OCI-LY3 (cell line): ENCODE measurements at regions not wholly inside any gene's neighbourhood (a gene's known extent, or its start where the extent isn't known, plus 50 kb on each side); places are given as distances from the start of the nearest gene placed in this dataset.
"Not testable (repeated sequence)": the region's sequence is repeated elsewhere in the genome, so short reads cannot be mapped to it uniquely, and the experiment has no call there.

ENCODE experiments used
- H2AFZ ChIP-seq: fragments of 200-600, 300-600 bp; shearing (Covaris generic); 2 replicates; pipeline ENCODE4 v1.6.0; 2014; ENCODE audit warnings: antibody characterized with exemption, low read depth, low read length
- H3K27ac ChIP-seq: fragments of 200-600, 300-600 bp; sonication (generic); 2 replicates; pipeline ENCODE4 v1.5.1; 2014; ENCODE audit warnings: mild to moderate bottlenecking, low read length, moderate library complexity, mixed read lengths
- H3K27me3 ChIP-seq: fragments of 200-600, 300-600 bp; sonication (generic); 2 replicates; pipeline ENCODE4 v1.6.1; 2014; ENCODE audit warnings: low read depth, low read length, mixed read lengths
- H3K36me3 ChIP-seq: fragments of 200-600, 300-600 bp; sonication (generic); replicated peaks from 2 replicates; pipeline ENCODE3; 2014; ENCODE audit warnings: low read depth, low read length, mixed read lengths
- H3K4me1 ChIP-seq: fragments of 300-600, 200-600 bp; sonication (generic); 2 replicates; pipeline ENCODE4 v1.6.1; 2014; ENCODE audit warnings: low read length, mixed read lengths
- H3K4me2 ChIP-seq: fragments of 200-600, 300-600 bp; sonication (generic); 2 replicates; pipeline ENCODE4 v1.6.1; 2014; ENCODE audit warnings: low read length, mixed read lengths
- H3K4me3 ChIP-seq: fragments of 300-600, 200-600 bp; sonication (generic); 2 replicates; pipeline ENCODE4 v1.5.1; 2014; ENCODE audit warnings: antibody characterized with exemption, mild to moderate bottlenecking, low read length, moderate library complexity
- H3K79me2 ChIP-seq: fragments of 300-600, 200-600 bp; shearing (Covaris generic); 2 replicates; pipeline ENCODE4 v1.6.1; 2014; ENCODE audit warnings: mild to moderate bottlenecking, low read length, mixed read lengths
- H3K9ac ChIP-seq: fragments of 300-600, 200-600 bp; shearing (Covaris generic); 2 replicates; pipeline ENCODE4 v1.6.0; 2014; ENCODE audit warnings: mild to moderate bottlenecking, low read length, moderate library complexity
- H3K9me3 ChIP-seq: fragments of 200-600, 300-600 bp; shearing (Covaris generic); 2 replicates; pipeline ENCODE4 v1.6.1; 2014; ENCODE audit warnings: low read length, mixed read lengths; ENCODE audit not compliant: insufficient read depth
- H4K20me1 ChIP-seq: fragments of 200-600, 300-600 bp; sonication (generic); 2 replicates; pipeline ENCODE4 v1.6.1; 2016; ENCODE audit warnings: low read length, mixed read lengths; ENCODE audit not compliant: insufficient read depth
- EZH2phosphoT487 ChIP-seq: fragments of 200-600 bp; shearing (Covaris generic); IDR thresholded peaks from 2 replicates; pipeline ENCODE4 v1.6.1; 2018; ENCODE audit warnings: antibody characterized with exemption, mixed run types, low read depth
- TF ChIP-seq, protein P1 (sequence below): fragments of 200-600, 300-600 bp; sonication (generic); IDR thresholded peaks from 2 replicates; pipeline ENCODE4 v1.5.1; 2014; ENCODE audit warnings: antibody characterized with exemption, low read length, low read depth

DNA sequence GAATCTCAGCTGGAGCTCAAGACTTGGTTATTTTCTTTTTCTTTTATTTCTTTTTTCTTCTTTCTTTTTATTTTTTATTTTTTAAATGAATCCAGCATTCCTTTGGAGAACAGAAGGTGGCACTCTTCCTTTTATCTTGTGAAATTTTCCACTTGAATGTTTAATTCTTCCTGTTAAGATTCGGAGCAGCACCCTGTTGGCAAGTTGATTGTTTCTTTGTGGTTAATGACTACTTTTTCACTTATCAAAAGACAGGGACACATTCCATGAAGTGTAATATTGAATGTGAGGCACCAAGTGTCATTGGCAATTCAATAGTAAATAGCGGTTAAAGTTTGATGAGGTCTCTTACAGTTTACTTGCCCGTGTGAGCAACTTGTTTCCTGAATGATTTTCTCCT is 240.5 kb upstream of the CHD1 start:
- Histone ChIP-seq H3K9ac (no peak overlapping the region), H4K20me1 (no peaks in the 10 kb centered on the region), H3K79me2 (no peaks in the 10 kb centered on the region), H3K4me1 (no peaks in the 10 kb centered on the region), H2AFZ (no peak overlapping the region), H3K9me3 (no peaks in the 10 kb centered on the region), H3K4me3 (no peak overlapping the region), H3K4me2 (no peak overlapping the region), H3K27me3 (no peaks in the 10 kb centered on the region), H3K27ac (no peak overlapping the region), H3K36me3 (no peaks in the 10 kb centered on the region)
- TF ChIP-seq EZH2phosphoT487, result no peak

DNA sequence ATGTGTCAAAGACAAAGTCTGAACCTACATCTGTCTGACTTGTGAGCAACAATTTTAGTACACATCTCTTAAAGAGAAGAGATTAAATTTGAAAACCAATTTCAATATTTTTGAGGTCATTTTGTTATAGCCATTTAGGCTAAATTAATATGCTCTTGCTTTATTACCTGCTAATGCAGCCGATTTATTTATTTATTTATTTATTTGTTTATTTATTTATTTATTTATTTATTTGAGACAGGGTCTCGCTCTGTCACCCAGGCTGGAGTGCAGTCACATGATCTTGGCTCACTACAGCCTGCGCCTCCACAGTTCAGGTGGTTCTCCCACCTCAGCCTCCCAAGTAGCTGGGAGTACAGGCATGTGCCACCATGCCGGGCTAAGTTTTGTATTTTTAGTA is 232.7 kb upstream of the CHD1 start:
- not testable (repeated sequence) for H3K36me3 ChIP-seq, H3K9ac ChIP-seq, H2AFZ ChIP-seq, H3K4me2 ChIP-seq, H3K27ac ChIP-seq, H3K4me3 ChIP-seq, H3K9me3 ChIP-seq, H3K79me2 ChIP-seq, H3K27me3 ChIP-seq, H3K4me1 ChIP-seq, H4K20me1 ChIP-seq

DNA sequence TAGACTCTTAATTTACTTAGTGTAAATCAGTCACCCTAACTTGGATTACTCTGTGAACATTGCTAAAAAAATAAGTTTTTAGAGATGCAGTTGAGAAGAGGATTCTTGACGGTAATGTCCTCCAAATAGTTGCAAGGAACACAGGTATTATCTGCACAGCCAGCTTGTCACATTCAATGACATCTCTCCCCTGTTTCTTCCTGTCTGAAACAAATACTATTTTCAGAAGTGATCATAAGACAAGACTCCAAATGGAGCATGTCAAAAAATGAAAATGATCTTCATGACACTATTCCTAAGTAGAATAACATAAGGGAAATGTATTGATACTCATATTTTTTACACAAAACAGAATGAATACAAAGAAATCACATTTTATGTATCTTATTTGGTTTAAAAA is 227.9 kb upstream of the CHD1 start:
- no peaks in the 10 kb centered on the region for H3K27me3 ChIP-seq
- no peaks in the 10 kb centered on the region for H3K79me2 ChIP-seq
- no peak overlapping the region for H3K9ac ChIP-seq
- no peaks in the 10 kb centered on the region for H3K36me3 ChIP-seq
- H4K20me1 ChIP-seq, result no peaks in the 10 kb centered on the region
- no peak overlapping the region for H2AFZ ChIP-seq
- no peak overlapping the region for H3K4me3 ChIP-seq
- H3K27ac ChIP-seq, result no peak overlapping the region
- H3K4me2 ChIP-seq, result no peak overlapping the region
- TF ChIP-seq, protein P1, sequence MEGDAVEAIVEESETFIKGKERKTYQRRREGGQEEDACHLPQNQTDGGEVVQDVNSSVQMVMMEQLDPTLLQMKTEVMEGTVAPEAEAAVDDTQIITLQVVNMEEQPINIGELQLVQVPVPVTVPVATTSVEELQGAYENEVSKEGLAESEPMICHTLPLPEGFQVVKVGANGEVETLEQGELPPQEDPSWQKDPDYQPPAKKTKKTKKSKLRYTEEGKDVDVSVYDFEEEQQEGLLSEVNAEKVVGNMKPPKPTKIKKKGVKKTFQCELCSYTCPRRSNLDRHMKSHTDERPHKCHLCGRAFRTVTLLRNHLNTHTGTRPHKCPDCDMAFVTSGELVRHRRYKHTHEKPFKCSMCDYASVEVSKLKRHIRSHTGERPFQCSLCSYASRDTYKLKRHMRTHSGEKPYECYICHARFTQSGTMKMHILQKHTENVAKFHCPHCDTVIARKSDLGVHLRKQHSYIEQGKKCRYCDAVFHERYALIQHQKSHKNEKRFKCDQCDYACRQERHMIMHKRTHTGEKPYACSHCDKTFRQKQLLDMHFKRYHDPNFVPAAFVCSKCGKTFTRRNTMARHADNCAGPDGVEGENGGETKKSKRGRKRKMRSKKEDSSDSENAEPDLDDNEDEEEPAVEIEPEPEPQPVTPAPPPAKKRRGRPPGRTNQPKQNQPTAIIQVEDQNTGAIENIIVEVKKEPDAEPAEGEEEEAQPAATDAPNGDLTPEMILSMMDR, result no peak
- TF ChIP-seq EZH2phosphoT487, result no peak
- H3K4me1 ChIP-seq, result no peaks in the 10 kb centered on the region
- H3K9me3 ChIP-seq, result no peaks in the 10 kb centered on the region

DNA sequence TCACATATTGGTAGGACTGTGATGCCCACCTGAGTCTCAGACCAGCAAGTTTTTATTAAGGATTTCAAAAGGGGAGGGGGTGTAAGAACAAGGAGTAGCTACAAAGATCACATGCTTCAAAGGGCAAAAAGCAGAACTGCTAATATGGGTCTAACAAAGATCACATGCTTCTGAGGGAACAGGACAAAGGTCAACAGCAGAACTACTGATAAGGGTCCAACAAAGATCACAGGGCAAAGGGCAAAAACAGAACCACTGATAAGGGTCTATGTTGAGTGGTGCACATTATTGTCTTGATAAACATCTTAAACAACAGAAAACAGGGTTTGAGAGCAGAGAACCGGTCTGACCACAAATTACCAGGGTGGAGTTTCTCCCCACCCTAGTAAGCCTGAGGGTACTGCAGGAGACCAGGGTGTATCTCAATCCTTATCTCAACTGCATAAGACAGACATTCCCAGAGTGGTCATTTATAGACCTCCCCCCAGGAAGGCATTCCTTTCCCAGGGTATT is 214.5 kb upstream of the CHD1 start:
- not testable (repeated sequence) for H3K9me3 ChIP-seq, H3K79me2 ChIP-seq, H4K20me1 ChIP-seq, H3K27me3 ChIP-seq, H3K4me2 ChIP-seq, H3K36me3 ChIP-seq, H3K4me1 ChIP-seq, H3K4me3 ChIP-seq, H3K9ac ChIP-seq, H2AFZ ChIP-seq, H3K27ac ChIP-seq

DNA sequence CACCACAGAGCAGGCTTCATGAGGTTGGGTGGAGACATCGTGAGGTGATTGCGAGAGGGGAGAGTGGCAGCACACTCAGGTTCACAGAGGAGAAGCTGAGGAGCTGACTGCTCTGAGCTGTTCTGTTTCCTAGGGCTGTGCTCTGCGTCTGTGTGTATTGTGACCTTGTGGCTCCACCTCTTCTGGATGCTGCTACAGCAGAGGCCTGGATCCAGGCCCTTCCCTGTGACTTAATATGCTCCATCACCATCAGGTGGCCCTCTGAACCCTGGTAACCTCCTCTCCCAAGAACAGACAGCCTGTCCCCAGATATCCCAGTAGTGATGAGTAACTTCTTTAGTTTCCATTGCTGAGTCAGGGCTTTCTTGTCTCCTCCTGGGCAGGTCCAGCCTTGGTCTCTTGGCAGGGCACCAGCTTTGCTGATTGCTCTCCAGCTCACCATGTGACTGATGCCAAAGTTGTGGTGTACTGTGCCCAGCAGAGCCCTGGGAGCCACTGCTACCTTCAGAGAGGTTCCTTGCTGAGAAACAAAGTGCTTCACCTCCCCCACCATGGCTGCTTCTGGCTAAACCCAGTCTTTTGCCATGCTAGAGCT is 212.8 kb upstream of the CHD1 start:
- Histone ChIP-seq H2AFZ (no peak overlapping the region), H3K9me3 (no peaks in the 10 kb centered on the region), H3K79me2 (no peaks in the 10 kb centered on the region), H4K20me1 (no peaks in the 10 kb centered on the region), H3K9ac (no peak overlapping the region), H3K27me3 (no peaks in the 10 kb centered on the region), H3K4me1 (no peaks in the 10 kb centered on the region), H3K4me3 (no peak overlapping the region), H3K27ac (no peak overlapping the region), H3K36me3 (no peaks in the 10 kb centered on the region), H3K4me2 (no peak overlapping the region)
- TF ChIP-seq, protein P1, result no peak
- no peak for TF ChIP-seq EZH2phosphoT487
